Choroid plexus epithelial cell (primary cell): ENCODE measurements at regions not wholly inside any gene's neighbourhood (a gene's known extent, or its start where the extent isn't known, plus 50 kb on each side); places are given as distances from the start of the nearest gene placed in this dataset.
"Not testable (repeated sequence)": the region's sequence is repeated elsewhere in the genome, so short reads cannot be mapped to it uniquely, and the experiment has no call there.

Source experiments
- DNase-seq: peaks from one replicate; pipeline ENCODE4 v3.0.0-alpha.2; 2010; ENCODE audit warnings: low read depth
- H3K4me3 ChIP-seq: 2 replicates; pipeline ENCODE4 v1.5.1; 2011; ENCODE audit warnings: low read depth, mild to moderate bottlenecking, control low read depth, low read length, moderate library complexity
- TF ChIP-seq, protein P1 (sequence below): conservative IDR thresholded peaks from 2 replicates; pipeline ENCODE4 v1.5.1; 2011; ENCODE audit warnings: low read depth, mild to moderate bottlenecking, control low read depth, inconsistent platforms, low read length, moderate library complexity

DNA sequence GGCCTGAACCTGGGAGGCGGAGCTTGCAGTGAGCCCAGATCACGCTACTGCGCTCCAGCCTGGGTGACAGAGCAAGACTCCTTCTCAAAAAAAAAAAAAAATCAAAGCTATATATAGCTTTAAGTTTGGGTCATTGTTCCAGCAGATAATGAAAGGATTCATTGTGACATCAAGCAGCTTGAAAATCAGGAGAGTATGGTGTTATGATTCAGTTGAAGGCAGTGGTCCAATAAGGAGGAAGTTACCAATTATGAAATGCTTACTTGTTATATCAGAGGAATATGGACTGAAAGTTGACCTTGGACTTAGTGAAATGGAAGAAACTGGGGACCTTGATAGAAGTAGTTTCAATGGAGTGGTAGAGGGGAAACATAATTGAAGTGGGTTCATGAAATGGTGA is 140.4 kb upstream of the MAD2L1 start:
- no peak overlapping the region for H3K4me3 ChIP-seq
- DNase-seq: no peak
- TF ChIP-seq, protein P1, sequence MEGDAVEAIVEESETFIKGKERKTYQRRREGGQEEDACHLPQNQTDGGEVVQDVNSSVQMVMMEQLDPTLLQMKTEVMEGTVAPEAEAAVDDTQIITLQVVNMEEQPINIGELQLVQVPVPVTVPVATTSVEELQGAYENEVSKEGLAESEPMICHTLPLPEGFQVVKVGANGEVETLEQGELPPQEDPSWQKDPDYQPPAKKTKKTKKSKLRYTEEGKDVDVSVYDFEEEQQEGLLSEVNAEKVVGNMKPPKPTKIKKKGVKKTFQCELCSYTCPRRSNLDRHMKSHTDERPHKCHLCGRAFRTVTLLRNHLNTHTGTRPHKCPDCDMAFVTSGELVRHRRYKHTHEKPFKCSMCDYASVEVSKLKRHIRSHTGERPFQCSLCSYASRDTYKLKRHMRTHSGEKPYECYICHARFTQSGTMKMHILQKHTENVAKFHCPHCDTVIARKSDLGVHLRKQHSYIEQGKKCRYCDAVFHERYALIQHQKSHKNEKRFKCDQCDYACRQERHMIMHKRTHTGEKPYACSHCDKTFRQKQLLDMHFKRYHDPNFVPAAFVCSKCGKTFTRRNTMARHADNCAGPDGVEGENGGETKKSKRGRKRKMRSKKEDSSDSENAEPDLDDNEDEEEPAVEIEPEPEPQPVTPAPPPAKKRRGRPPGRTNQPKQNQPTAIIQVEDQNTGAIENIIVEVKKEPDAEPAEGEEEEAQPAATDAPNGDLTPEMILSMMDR: no peak

DNA sequence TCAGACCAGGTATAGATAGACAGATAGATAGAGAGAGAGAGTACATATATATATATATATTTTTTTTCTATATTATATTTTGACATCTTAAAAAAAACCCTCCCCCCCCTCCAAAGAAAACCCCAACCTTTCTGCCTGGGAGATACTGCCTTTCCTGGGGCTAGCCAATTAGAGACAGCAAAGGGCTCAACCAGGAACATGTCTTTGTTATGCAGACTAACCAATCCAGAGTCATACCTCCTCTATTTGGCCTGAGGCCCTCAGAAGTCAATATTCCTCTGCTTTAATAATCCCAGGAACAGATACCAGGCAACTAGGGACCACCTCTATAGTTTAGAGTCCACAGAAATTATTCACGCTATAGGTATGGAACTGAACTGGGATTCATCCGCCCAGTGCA is 135.6 kb upstream of the MAD2L1 start:
- TF ChIP-seq, protein P1: no peak
- no peak overlapping the region for H3K4me3 ChIP-seq
- no peak for DNase-seq

DNA sequence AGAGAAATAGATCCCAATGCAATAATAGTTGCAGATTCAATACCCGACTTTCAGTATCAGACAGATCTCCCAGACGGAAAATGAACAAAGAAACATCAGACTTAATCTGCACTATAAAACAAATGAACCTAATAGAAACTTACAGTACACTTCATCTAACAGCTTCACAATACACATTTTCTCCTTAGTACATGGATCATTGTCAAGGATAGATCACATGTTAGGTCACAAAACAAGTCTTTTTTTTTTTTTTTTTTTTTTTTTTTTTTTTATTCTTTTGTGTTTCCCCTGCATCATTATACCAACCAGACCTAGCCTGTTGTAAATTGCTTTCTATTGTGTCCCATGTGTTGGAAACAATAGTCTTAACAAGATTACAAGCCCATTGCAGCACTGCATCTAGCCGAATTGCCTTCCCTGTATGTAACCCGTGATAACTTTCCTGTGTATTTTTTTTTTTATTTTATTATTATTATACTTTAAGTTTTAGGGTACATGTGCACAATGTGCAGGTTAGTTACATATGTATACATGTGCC is 134.0 kb upstream of the MAD2L1 start:
- not testable (repeated sequence) for H3K4me3 ChIP-seq, DNase-seq

DNA sequence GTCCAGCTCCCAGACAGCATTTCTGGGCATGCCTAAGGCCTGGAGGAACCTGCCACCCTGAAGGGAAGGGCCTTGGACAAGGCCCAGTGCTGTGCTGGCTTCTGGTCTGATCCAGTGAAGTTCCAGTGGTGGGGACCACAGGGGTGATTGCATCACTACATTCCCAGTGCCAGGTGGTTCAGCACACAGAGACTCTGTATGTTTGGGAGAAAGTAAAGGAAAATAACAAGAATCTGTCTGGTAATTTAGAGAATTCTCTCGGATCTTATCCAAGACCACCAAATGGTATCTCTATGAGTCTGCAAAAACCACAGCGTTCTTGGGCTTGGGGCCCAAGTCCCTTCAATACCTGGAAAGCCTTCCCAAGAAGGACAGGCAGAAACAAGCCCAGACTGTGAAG is 131.8 kb upstream of the MAD2L1 start:
- TF ChIP-seq, protein P1: no peak

DNA sequence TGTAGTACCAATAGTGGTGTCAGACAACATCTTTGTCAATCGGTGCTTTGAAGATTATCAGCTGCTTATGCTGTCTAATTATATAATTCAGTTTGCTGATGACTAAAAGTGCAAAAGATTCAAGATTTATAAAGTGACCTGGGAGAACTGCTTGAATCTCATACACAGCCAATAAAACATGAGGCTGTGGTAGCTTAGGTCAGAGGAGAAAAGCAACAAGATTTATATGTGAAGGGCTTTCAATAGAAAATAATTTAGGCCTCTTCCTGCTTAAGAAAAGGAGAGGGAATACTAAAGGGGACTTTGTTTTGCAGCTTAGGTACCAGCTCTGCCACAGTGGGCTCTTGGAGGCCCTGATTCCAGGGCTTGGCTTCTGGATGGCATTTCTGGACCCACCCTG is 111.0 kb upstream of the MAD2L1 start:
- H3K4me3 ChIP-seq: no peak overlapping the region
- DNase-seq: no peak
- TF ChIP-seq, protein P1: no peak

More for the DNA sequence above, 131.8 kb upstream of the MAD2L1 start:
- H3K4me3 ChIP-seq: no peak overlapping the region
- no peak for DNase-seq

DNA sequence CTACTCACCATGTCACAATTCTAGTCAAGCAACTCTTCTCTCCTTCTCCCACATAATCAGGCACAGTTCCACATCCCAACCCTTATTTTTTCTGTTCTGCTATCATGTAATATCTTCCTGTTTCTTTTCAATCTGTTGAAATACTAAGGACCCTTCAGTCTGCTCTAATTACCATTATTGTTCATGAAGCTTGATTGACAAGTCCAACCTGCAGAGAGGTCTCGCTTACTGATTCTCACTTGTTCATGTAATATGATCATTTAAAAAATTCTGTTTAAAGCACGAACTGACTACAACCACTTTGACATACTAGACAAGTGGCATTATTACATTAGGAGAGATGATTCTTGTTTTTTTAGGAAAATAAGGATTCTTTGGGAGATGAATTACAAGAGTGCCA is 108.6 kb upstream of the MAD2L1 start:
- H3K4me3 ChIP-seq: no peak overlapping the region
- no peak for DNase-seq
- TF ChIP-seq, protein P1: no peak

DNA sequence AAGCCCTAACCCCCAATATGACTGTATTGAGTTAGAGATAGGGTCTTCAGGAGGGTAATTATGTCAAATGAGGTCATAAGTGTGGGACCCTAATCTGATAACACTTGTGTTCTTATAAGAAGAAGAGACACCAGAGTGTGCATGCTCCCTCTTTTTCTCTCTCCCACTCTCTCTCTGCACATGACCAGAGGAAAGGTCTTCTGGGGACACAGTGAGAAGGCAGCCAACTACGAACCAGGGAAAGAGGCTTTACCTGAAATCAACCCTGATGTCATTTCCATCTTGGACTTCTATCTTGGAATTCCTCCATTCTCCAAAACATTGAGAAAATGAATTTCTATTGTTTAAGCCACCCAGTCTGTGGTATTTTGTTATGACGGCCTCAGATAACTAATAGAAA is 97.2 kb upstream of the MAD2L1 start:
- TF ChIP-seq, protein P1: no peak
- no peak for DNase-seq
- no peak overlapping the region for H3K4me3 ChIP-seq
